Stimulated activated CD8-positive, alpha-beta memory T cell treated with anti-CD3 and anti-CD28 coated beads, Interleukin-4, amount 100 ng/mL, for 24 hours (primary cell): ENCODE measurements at regions not wholly inside any gene's neighbourhood (a gene's known extent, or its start where the extent isn't known, plus 50 kb on each side); places are given as distances from the start of the nearest gene placed in this dataset.
A peak's percentile ranks its signal among the peaks of the same experiment; 100 is the strongest.

Experiments
- DNase-seq: peaks from one replicate; pipeline ENCODE4 v3.0.0-alpha.2; 2020; ENCODE audit warnings: low read depth

DNA sequence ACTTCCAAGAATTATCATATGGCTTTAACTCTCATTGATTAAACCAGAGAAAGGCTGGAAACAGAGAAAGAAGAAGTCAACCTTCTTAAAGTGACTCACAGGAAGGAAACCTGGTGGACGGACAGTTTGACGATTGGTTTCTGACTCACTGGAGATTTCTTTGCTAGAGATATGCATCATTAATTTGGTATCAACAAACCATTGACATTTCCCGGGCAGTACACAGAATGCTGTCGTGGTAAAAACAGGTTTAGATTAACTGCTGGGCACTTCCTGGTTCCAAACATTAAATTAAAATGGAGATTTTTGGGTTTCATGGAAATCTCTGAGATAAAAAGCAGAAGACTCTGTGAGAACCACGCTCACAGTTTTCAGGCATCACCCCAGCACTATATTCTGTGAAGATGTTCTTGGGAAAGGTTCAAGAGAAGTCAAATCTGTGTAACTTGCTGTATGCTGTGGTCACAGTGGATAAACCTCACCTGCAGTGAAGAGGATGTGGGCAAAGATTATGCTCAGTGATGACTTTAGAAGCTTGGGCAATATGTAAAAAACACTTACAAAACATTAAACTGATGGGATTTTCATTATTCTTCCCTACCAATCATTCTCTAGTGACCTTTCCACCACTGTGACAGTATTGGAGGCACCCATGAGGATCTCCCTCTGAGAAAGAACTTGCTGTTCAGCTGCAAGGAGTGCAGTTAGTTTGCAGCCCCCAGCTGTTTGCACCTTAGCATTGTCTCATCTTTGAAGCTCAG lies 61.1 kb upstream of the CD44 start:
- DNase-seq: no peak

DNA sequence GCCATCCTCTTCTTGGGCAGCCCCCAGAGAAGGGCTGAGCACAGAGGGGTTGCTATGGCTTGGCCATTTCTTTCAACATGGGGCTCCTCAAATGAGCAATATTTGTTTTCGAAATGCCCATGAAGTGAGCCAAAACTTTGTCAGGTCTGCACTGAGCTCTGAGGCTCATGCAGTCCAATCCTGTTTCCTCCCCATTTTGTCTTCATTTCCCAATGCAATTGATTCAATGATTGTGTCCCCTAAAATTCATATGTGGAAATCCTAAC lies 60.6 kb upstream of the CD44 start:
- no peak for DNase-seq

DNA sequence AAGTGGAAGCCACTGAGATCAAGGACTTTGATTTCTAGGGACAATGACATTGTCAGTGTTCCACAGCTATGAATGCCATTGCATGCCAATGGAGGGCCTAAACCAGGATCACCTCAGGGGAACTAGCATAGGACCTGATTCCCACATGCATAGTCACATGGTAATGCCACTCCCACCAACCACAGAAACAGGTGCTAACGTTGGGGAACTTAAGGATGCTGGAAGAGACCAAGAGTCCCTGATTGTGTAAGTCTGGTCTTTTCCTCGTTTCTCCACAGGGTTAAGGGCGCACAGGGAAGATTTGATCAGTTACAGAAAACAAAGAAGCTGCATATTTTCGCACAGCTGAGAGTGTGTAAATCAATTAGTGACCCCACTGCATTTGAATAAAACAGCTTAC lies 59.4 kb upstream of the CD44 start:
- DNase-seq: no peak

DNA sequence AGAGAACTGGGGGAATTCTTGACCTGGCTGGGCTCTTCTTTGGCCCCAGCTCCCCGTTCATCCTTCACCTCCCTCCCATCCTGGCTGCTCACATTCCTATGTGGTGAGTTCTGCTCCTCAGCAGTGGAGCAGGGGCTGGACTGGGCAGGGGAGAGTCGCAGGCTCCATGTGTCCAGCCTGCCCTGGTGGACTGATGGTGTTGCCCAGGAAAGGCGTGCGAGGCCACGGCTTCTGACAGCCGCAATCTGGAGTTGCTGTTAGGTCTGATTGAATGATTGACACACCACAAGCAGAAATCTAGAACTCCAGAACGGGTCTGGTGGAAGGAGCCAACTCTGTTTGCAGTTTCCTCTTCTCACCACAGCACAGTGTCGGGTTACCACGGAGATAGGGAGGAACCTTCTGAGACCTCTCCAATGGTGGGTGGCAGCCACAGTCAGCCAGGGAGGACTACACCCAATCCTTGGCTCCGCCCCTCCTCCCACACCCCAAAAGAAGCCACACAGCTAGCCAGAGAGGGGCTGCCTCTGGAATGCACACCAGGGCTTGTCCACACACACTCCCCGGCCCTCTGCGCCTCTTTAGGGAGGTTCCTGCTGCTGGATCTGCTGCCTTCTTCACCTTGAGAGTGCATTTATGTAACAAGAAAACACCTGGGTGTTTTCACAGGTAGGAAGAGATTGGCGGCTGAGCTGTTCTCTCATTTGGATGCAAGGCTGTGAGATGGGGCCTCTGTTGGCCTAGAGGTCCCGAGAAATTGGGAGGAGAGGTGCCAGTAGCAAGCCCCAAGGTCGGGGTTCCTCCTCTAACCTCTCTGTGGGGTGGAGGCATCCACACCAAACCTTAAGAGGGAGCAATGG lies 56.4 kb upstream of the CD44 start:
- peak; percentile 63 for DNase-seq

DNA sequence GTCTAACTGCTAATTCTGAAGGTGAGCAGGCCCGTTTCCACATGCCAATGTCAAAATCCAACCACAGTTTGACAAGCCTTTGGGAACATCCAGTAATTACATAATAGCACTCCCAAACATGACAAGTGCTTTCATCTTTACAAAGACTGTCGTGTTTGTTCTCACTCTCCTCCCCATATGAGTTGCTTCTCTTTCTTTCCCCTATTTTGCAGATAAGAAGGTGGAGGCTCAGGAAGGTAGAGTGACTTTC lies 55.9 kb upstream of the CD44 start:
- DNase-seq: no peak

DNA sequence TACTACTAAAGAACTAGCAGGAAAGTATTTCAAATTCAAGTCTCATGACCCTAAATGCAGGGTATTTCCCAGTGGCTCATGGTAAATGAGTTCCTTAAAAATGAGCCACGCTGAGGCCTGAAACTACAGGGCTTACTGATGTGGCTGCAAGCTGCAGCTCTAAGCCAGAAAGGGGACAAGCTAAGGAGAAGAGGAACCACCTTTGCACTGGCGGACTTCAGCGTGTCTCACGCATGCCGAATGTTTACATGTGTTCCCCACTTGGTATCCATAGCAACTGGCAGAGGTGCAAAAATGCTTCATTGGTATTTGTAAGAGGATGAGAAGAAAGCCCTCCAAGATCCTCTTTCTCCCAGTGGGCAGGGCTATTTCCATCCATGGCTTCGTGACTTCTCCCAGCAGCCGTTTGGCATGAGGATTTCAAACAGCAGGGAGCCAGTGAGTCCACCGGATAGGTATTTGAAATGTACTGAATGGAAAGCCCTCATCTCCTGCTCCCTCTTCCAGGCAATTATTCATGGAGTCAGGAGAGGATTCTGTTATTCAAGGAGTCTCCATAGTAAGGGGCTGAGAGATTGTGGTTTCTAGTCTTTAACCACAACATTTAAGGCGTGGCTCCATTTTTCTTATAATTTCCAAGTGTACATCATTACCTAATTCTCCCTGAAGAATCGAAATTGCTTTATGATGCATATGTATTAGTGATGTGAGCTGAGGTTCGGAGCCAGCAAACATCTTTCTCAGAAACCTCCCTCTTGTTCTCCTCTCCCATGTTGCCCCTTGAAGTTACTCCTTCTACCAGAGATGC lies 55.3 kb upstream of the CD44 start:
- peak; percentile 38 for DNase-seq

DNA sequence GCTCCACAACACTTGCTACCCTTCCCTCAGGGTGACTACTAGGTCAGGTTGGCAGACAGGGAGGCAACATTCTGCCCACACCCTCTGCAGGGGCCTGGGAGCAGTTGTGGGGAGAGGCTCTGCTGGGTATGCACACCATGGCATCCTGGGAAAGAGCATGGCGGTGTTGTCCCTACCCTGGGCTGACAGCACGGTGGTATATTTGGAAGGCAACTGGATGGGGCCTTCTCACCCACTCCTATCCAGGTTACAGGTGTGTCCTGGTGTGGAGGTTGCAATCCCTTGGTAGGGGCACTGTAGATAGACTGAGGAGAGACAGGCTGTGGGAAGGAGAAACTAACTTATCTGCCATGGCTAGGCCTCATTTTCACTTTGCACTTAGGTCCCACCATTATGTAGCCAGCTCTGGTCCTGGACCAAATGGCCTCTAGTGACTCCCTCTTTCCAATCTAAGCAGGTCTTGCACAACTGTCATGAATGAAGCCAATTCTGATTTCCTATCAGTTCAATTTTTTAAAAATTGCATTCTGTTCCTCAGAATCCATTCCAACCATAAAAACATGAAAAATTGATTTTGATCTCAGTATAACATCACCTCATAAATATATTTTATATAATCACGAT lies 54.0 kb upstream of the CD44 start:
- DNase-seq: no peak

DNA sequence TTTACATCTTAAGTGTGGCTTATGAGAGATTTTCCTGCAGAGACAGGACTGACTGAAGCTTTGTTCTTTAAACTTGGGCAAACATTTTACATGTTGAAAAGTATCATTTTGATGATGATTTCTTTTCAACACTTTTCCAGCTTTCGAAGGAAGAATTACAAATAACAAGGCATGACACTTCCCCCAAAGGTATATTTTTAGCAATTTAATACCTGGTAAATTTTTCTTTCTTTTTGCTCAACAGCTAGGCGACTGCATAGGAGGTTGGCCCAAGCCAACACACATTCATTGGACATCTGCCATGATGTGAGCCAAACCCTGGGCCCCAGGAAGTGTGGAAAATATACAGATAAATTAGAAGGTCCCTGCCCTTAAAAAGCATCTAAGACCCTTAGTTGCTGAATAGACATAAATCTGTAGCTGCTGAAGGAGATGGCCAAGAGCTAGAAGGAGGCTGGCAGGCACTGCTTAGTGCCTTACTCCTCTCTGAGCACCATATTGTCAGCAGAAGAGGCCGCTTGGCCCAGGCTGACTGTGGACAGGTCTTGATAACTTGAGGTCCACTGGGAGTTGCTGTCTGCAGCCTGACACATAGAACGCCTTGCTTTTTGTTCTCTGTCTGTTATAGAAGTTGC lies 53.3 kb upstream of the CD44 start:
- DNase-seq: no peak

DNA sequence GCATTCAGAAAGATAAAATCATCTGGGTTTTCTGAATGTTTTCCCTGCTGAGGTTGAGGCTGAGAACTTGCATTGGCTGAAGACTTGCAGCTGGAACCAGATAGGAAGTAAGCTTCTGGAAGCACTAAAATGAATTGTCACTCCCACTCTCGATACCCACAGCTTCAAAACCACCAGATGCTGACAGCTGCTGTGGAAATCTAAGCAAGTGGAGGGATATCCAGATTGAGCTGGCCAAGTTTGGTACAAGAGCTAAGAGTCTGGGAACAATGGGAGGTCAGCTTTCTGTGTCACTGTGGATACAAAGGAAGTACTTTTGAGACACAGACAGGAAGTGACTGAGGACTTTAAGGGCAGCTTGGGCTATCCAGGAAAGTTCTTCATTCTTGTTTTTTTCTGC lies 51.3 kb upstream of the CD44 start:
- DNase-seq: no peak

DNA sequence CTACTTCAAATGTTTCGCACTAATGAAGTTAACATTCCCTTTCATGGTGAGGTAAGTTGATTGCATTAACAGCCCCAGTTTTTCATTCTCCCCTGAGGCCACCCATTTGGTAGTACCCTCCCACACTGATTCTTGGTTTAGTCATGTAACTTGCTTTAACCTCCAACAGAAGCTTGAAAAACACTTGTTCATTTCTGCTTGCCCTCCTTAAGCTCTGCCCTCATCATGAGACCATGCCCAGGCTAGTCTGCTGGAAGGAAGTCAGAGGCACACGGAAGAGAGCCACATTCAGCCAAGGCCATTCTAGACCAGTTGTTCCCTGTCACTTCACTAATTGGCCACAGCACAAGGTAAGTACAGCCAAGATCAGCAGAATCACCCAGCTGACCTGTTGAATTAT lies 50.7 kb upstream of the CD44 start:
- DNase-seq: no peak

DNA sequence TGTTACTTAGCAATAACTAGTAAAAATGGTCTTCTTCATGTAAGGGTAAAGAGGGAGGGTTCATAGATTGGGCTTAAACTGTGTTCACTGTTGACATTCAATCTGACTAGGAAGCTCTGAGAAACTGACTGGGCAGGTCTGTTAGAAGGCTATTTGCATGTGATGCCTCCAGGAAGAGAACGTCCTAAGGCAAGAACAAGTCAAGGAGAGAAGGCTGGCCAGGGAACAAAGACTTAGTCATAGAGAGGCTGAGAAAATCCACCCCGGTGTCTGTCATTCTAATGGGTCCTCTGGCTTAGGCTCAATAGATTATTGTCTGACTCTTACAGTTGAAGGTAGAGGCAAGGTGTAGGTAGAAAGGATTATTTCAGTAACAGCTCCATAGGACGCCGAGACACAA lies 50.3 kb upstream of the CD44 start:
- DNase-seq: no peak
